DOHH2 (cell line): ENCODE measurements at regions not wholly inside any gene's neighbourhood (a gene's known extent, or its start where the extent isn't known, plus 50 kb on each side); places are given as distances from the start of the nearest gene placed in this dataset.

Experiments
- EZH2phosphoT487 ChIP-seq: fragments of 200-600 bp; sonication (generic); IDR thresholded peaks from 2 replicates; pipeline ENCODE4 v1.6.1; 2017; ENCODE audit warnings: borderline replicate concordance, mild to moderate bottlenecking, antibody characterized with exemption, low read length, moderate library complexity, mixed read lengths
- TF ChIP-seq, protein P1 (sequence below): fragments of 200-600 bp; sonication (generic); IDR thresholded peaks from one replicate; pipeline ENCODE4 v1.5.1; 2014; ENCODE audit warnings: antibody characterized with exemption, mild to moderate bottlenecking, low read depth, low read length; ENCODE audit not compliant: poor library complexity, severe bottlenecking

DNA sequence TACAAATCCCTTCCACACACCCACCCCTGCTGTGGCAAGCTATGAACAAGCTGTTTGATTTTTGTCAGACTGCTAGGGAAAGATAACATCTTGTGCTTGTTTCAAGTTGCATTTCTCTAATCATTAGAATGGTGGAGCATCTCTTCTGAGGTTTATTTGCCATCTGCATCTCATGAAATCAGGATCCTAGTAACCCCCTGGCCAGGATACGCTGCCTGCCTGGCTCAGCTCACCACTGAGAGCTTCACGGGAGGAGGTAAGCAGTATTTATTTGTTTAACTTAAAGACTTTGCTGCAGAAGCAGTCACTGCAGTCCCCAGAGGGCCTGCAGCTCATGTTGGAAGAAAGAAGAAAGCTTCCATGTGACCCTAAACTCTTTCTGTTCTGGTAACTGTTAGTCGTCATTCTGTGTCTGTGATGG, 83.3 kb upstream of the CXCL14 start:
- TF ChIP-seq, protein P1, sequence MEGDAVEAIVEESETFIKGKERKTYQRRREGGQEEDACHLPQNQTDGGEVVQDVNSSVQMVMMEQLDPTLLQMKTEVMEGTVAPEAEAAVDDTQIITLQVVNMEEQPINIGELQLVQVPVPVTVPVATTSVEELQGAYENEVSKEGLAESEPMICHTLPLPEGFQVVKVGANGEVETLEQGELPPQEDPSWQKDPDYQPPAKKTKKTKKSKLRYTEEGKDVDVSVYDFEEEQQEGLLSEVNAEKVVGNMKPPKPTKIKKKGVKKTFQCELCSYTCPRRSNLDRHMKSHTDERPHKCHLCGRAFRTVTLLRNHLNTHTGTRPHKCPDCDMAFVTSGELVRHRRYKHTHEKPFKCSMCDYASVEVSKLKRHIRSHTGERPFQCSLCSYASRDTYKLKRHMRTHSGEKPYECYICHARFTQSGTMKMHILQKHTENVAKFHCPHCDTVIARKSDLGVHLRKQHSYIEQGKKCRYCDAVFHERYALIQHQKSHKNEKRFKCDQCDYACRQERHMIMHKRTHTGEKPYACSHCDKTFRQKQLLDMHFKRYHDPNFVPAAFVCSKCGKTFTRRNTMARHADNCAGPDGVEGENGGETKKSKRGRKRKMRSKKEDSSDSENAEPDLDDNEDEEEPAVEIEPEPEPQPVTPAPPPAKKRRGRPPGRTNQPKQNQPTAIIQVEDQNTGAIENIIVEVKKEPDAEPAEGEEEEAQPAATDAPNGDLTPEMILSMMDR: no peak
- no peak for TF ChIP-seq EZH2phosphoT487
